GM21825 (cell line): ENCODE measurements at regions not wholly inside any gene's neighbourhood (a gene's known extent, or its start where the extent isn't known, plus 50 kb on each side); places are given as distances from the start of the nearest gene placed in this dataset.
"Not testable (repeated sequence)": the region's sequence is repeated elsewhere in the genome, so short reads cannot be mapped to it uniquely, and the experiment has no call there.

Source experiments
- ATAC-seq: cut with Tn5 transposase; IDR thresholded peaks from one replicate; pipeline ENCODE4 v1.9.1; 2021; ENCODE audit warnings: mild to moderate bottlenecking, moderate library complexity; ENCODE audit not compliant: unreplicated experiment

DNA sequence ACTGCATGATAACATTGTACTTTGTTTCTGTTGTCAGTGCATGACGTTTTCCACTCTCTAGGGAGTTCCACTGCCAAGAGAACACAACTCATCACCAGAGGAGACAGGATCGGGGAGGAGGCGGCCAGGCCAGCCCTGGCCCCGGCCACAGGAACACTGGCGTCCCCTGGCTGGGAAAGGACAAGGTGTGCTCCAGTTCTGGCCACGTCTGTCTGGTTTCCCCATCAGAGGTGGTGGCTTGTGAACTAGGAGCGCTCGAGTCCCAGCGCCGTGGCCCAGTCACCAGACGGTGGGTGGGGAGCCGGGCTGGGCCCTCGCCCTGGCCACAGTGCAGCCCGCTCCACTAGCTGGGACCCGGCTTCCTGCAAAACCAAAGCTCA is 211.9 kb upstream of the IRX4 start:
- no peak for ATAC-seq

DNA sequence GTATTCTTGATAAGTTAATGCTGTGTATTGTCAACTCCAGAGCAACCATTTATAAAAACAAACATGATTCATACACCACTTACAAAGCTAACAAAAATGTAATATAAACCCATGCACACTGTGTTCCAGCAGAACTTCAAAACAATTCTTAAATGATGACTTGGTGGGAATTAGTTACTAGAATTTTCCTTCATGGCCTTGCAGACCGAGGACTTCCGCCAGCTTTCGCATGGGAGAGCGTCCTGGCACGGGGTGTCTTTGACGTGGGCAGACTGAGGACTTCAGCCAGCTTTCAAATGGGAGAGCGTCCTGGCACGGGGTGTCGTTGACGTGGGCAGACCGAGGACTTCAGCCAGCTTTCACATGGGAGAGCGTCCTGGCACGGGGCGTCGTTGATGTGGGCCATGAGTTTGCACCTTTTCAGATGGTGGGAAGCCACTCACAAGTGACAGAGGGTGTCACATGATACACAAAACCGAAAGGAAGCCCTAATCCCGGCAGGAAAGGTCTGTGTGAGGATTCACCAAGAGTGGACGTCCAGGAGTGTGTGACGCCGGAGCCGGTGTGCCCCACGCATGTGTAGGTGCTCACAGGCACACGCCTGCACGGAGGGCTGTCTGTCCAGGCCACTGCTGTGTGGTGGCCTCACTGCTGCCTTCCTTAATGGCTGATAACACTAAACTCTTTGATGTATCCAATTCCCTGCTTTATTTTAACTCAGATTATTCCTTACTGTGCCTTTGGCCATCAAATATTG is 211.3 kb upstream of the IRX4 start:
- ATAC-seq, result no peak

DNA sequence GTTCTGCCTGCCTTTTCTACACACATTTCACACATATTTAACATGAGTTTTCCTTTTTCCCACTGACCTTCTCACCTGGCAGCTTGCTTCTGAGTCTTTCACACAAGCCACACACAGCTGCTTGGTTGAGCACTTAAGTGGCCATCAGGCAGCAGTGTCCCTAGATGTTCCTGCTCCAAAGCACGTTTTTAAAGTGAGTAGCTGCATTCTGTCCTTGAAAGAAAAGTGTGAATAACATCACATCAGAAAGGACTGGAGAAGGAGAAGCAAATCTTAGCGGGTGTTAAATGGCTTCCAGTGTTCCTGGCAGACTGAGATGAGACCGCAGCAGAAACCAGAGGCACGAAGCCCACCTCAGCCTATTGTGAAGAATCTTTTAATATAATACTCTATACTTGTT is 209.2 kb upstream of the IRX4 start:
- ATAC-seq, result no peak

DNA sequence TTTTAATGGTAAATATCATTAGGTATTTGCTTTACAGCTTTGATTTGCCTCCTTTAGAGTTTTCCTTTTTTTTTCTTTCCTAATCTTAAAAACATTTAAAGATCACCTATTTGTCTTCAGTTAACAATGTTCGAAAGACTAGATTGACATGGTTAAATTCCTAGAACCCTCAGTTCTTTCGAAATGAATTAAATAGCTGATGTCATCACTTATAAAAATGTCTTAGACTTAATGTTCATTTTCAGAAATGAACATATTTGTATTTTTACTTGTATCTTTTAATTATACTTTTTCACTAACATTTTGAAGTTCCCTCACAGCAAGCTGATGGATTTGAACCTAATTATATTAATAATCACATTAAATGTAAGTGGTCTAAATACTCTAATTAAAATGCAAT is 205.3 kb upstream of the IRX4 start:
- ATAC-seq, result no peak

- no peak for ATAC-seq
These were observed 192.6 kb upstream of the IRX4 start for GRCh38 chr5:2075365-2075764.

GRCh38 chr5:2071562-2071961 is 188.8 kb upstream of the IRX4 start:
- no peak for ATAC-seq

- ATAC-seq, result not testable (repeated sequence)
These were observed 188.1 kb upstream of the IRX4 start for GRCh38 chr5:2070787-2071186.

- ATAC-seq, result no peak
These were observed 185.8 kb upstream of the IRX4 start for GRCh38 chr5:2068531-2068930.

- ATAC-seq, result no peak
These were observed 183.6 kb upstream of the IRX4 start for GRCh38 chr5:2066373-2066772.

DNA sequence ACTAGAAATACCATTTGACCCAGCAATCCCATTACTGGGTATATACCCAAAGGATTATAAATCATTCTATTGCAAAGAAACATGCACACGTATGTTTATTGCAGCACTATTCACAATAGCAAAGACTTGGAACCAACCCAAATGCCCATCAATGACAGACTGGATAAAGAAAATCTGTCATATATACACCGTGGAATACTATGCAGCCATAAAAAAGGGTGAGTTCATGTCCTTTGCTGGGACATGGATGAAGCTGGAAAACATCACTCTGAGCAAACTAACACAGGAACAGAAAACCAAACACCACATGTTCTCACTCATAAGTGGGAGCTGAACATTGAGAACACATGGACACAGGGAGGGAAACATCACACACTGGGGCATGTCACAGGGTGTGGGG is 180.7 kb upstream of the IRX4 start:
- not testable (repeated sequence) for ATAC-seq

DNA sequence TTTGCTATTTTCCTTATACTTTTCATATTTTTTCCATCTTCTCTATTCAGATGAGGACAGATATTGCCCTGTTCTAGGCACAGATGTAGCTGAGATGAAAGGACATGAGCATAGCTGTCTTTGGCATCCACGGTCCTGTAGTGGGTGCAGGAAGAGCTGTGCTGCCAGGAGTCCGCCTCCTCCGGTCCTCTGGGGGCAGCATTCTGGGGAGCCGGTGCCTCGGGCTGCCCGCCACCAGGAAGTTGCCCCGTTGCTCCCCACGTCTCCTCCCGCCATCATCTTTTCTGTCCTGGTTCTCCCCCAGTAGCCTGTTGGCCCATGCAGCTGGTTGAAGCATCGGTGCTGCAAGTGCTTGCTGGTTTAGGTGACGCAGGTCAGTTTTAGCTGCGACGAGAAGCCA is 170.0 kb upstream of the IRX4 start:
- ATAC-seq, result no peak

DNA sequence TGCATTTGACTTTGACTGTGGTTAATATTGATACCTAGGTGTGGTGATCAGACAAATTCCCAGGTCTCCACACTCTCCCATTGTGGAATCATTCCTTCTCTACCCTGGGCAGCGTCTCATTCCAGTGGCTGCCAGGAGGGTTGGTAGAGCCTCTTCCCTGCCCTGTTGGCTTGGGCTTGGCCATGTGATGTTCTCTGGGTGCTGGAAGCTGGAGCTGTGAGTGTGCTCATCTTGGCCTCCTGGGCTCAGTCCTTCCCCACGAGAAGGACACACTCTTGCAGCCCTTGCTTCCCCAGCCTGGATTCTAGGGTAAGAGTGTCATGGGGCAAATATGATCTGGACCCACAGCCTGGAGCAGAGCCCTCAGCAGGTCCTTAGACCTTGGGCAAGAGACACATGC is 167.2 kb upstream of the IRX4 start:
- no peak for ATAC-seq

DNA sequence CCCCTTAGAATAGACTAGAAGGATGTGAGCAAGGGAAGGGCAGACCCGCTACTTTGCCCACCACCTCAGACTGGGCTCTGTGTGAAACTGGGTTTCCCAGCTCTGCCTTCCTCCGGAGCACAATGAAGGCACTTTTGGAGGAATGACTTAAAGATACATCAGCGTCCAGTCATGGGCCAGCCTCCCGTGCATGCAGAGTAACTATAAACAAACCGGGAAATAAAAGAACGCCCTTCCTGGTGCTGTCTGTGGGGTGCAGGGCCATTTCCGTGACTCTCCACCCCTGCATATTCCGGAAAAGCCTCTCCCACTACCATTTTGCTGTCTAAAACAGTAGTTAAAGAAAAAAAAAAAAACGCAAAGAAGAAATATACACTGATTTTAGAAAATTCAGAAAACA is 165.9 kb upstream of the IRX4 start:
- no peak for ATAC-seq

- no peak for ATAC-seq
These were observed 164.7 kb upstream of the IRX4 start for GRCh38 chr5:2047341-2047927.

DNA sequence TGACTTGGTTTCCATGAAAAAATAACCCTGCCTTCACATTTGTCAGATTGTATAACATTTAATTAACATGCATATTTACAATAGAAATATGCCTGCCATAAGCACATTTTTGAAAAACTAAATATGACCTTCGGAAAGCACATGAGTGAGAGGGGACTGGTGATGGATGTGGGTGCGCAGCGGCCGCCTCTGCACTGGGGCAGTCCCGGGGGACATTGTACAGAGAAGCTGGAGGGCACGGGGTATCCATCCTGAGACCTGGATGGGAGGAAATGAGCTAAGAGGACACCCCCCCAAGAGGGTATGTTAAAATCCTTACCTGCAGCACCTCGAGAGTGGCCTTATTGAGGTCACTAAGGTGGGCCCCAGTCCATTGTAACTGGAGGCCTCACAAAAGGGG is 161.3 kb upstream of the IRX4 start:
- ATAC-seq, result no peak

GRCh38 chr5:2039180-2039531 is 156.4 kb upstream of the IRX4 start:
- ATAC-seq, result no peak

DNA sequence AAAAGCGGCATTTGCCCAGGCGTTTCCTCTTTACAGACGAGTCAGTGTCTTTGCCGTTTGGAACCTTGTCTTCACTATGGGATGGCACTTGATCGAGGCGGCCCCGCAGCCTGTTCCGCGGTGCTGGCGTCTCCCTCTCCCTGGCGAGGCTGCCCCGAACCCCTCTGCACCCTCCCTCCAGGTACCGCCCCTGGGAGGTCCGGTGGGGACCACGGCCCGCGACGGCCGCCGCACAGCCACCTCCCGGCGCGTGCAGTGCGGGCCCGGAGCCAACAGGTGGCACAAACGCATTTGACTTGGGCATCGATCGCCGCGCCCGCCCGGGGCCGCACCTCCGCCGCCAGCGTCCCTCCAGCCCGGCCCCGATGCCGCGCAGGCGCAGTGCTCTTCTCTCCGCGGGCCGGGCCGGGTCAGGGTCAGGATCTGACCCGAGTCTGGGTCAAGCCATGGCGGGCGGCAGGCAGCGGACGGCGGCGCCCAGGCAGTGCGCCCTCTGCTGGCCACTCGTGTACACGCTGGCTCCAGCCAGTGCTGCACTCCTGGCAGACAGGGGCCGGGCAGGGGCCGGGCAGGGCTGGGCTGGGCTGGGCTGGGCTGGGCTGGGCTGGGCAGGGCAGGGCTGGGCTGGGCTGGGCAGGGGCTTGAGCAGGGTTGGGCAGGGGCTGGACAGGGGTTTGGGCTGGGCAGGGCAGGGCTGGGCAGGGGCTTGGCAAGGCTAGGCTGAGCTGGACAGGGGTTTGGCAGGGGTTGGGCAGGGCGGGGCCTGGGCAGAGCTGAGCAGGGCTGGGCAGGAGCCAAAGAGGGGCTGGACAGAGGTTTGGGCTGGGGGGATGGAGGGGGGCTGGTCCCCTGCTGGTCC is 155.8 kb upstream of the IRX4 start:
- ATAC-seq, result peak; percentile 90

DNA sequence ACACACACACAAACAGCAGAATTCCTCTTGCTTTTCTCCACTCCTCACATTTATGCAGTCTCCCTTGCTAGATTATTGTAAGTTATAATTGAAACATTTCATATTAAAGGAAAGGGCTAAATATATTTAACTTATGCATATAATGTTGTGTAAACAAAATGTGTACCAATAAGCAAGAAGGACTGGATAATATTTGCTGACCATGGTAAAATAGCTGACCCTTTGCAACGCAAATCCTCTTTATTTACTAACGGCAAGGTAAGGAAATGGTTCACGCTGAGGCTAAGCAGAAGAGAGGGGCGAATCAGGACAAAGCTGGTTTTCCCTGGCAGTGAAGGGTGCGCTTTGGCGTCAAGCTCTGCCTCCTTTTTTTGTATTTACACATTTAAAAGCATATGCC is 154.2 kb upstream of the IRX4 start:
- ATAC-seq, result no peak

DNA sequence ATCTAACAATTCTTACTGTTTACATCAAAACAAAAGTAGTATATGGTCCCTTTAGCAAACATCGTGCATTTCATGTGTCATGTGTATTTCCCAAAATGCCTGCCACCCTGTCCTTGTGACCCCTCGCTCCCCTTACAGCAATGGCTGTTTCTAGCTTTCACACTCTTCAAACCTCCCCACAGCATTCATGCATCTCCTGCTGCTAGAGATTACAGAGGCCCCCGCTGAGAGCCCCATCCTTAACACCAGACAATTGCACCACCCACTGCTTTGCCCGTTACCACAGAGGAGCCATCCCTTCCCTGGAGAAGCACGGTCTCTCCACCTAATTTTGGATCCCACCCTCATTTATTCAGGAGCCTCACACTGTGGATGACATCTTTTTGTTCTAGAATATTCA is 149.7 kb upstream of the IRX4 start:
- no peak for ATAC-seq

DNA sequence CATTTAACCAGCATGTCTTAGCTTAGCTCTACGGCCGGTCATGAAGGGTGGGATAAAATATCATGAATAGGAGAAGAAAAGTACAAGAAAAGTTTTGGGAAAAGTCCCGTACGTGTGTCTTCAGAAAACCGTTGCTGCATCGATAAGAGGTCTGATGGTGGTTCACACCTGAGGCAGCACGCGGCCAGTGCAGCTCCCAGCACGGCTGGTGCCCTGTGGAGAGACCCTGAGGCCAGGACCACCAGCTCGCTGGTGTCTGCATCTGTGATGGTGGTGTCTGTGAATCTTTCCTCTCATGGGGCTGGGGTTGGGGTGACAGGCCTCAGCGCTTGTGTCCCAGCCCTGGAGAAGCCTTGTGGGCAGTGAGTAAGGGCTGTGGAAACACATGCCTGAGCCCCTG is 148.9 kb upstream of the IRX4 start:
- no peak for ATAC-seq

- no peak for ATAC-seq
These were observed 147.4 kb upstream of the IRX4 start for GRCh38 chr5:2030131-2030530.

DNA sequence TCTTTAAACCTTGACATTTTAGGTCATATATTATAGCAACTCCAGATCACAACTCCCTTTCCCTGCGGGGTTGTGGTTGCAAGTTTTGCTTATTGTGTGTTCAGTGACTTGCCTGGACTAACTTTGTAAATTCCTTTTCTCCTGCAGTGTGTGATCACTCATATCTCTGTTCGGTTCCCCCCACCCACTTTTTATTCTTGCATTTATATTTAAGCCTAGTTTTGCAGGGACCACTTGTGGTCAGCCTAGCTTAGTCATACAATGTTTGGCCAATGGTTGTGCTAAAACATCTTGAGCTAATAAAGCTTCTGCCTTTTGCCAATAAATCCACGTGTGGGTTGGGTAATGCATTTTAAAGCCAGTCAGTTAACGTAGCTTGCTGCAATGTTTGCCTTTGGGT is 146.5 kb upstream of the IRX4 start:
- ATAC-seq, result no peak
